Thymus (tissue), 11 donors: ENCODE measurements at regions not wholly inside any gene's neighbourhood (a gene's known extent, or its start where the extent isn't known, plus 50 kb on each side); places are given as distances from the start of the nearest gene placed in this dataset.

ENCODE experiments used
- DNase-seq, 9 donors: peaks; one replicate each; pipeline ENCODE4 v3.0.0-alpha.2; 2013; ENCODE audit warnings: low spot score in 9 of 9, low read depth in 6 of 9, missing footprints in 1 of 9
- H3K27ac ChIP-seq, 2 donors: one replicate each; pipeline ENCODE4 v1.5.1; 2013; ENCODE audit warnings: control low read depth in 1 of 2, low read depth in 1 of 2, low read length in 1 of 2, mild to moderate bottlenecking in 1 of 2, moderate library complexity in 1 of 2
- H3K27me3 ChIP-seq, 2 donors: one replicate each; pipeline ENCODE4 v1.5.1; 2013; ENCODE audit warnings: low read length in 1 of 2; ENCODE audit not compliant: control insufficient read depth in 2 of 2, insufficient read depth in 1 of 2
- H3K36me3 ChIP-seq, 2 donors: one replicate each; pipeline ENCODE4 v1.5.1; 2013; ENCODE audit warnings: low read length in 1 of 2, mild to moderate bottlenecking in 1 of 2, moderate library complexity in 1 of 2; ENCODE audit not compliant: control insufficient read depth in 2 of 2, insufficient read depth in 2 of 2
- H3K4me1 ChIP-seq, 2 donors: one replicate each; pipeline ENCODE4 v1.5.1; 2013; ENCODE audit warnings: low read length in 2 of 2; ENCODE audit not compliant: control insufficient read depth in 2 of 2, insufficient read depth in 2 of 2
- H3K4me3 ChIP-seq, 2 donors: one replicate each; pipeline ENCODE4 v1.5.1; 2013; ENCODE audit warnings: low read length in 2 of 2, control low read depth in 1 of 2, mild to moderate bottlenecking in 1 of 2
- H3K9me3 ChIP-seq, 2 donors: one replicate each; pipeline ENCODE4 v1.5.1; 2013; ENCODE audit warnings: low read length in 1 of 2, mild to moderate bottlenecking in 1 of 2; ENCODE audit not compliant: control insufficient read depth in 2 of 2, insufficient read depth in 1 of 2
- WGBS: extraction: QIAGEN DNeasy Blood & Tissue Kit; methylation state at CpG from one replicate; pipeline ENCODE4 v1.1.7; 2013; 5-methylcytosine and 5-hydroxymethylcytosine counted together
- donor health status: healthy.

DNA sequence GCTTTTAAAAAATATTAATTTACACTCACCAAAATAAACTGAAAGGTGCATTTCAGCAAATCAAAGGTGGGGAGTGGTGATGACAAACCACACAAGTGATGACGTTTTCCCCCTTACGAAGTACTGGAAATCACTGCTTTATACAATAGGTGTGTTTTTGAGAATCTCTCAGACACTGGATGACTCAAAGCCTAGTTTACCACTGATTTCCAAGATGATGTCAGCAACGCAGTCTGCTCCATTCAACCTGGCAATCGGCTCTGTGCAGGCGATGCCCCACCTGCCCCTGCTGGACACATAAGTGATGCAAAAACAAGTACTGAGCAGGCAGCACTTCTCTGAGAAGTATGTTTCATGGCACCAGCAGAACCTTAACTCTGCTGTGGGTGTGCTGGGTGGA, 114.4 kb downstream of the SOD2 start:
- no peak for DNase-seq
- 96% methylated on average over 5 of the region's 5 CpGs for WGBS
- Histone ChIP-seq H3K9me3 (no peaks in the 10 kb centered on the region), H3K4me1 (no peaks in the 10 kb centered on the region), H3K27ac (no peak overlapping the region), H3K36me3 (no peaks in the 10 kb centered on the region), H3K27me3 (no peaks in the 10 kb centered on the region), H3K4me3 (no peak overlapping the region)

DNA sequence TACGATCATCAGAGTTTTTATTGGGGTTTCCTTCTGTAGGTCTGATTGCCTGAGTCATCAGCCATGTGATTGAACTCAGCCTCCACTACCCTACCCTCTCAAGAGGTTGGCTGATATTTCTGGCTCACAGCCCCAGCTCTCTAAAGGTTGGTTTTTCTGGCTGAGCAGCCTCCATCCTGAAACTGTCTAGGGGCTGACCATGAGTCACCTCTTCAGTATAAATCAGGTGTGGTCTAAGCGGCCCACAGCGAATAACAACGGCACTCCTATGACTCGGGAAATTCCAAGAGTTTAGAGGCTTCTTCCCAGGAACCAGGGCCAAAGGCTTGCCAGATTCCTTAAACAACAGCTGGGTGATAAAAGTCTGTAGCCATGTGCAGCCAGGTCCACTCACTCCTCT, 115.5 kb downstream of the SOD2 start:
- H3K9me3 ChIP-seq = no peaks in the 10 kb centered on the region
- H3K36me3 ChIP-seq = no peaks in the 10 kb centered on the region
- no peaks in the 10 kb centered on the region for H3K27me3 ChIP-seq
- no peak overlapping the region for H3K4me3 ChIP-seq
- H3K4me1 ChIP-seq = no peaks in the 10 kb centered on the region
- no peak for DNase-seq
- 88% methylated on average over 5 of the region's 5 CpGs for WGBS
- no peak overlapping the region for H3K27ac ChIP-seq

DNA sequence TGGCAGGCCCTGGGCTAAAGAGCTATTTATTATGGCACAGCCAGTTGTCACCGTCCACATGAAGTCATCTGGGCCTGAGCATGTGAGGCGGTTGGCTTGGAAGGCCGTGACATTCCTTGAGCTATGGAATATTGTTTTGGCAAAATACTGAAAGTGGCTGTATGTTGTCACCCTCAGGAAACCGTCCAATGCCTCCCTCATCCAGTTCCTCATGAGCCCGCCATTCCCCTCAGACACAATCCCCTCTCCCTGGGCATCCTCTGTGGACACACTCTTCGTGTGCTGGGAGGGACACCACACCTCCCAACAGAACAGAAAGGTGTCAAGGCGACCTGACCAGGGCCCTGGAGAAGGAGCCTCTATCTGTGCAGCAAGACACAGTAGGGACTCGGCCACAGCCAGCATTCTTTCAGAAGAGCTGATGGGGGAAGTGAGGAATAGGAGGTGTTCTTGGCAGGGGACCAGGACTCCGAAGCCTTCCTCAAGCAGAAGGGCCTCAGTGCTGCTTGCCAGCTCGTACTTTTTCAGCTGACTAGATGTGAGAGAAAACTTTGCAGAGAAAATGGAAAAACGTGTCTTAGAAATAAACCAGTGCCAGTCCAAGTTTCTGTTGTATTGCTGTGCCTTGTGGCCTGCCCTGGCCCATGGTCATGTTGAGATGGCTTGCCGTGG, 120.5 kb downstream of the SOD2 start:
- Histone ChIP-seq H3K36me3 (no peaks in the 10 kb centered on the region), H3K4me3 (no peak overlapping the region), H3K9me3 (peaks cover 0 to 9% of the 10 kb centered on the region in 2 donors), H3K4me1 (no peaks in the 10 kb centered on the region), H3K27me3 (no peaks in the 10 kb centered on the region), H3K27ac (no peak overlapping the region)
- no peak for DNase-seq
- WGBS = 81% methylated on average over 12 of the region's 12 CpGs

DNA sequence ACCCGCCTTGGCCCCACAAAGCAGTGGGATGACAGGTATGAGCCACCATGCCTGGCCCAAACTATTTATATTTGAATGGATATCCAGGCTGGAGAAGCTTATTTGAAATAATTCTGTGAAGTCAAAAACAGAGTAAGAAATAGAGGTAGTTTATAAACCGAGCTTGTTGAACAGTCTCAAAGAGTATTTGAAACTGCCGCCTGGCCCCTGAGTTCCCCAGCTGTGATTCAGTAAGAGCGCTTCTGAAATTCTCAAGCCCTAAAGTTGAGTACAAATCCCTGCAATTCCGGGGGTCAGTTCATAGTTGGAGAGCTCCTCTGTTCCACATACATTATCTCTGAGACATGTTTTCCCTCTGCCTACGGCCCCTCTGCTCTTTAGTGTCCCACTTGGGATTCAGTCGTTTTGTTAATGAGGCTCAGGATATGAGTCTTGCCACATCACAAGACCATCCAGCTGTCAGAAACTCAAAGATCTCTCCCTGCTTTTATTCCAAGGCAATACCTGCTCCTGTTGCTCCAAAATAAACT, 127.8 kb downstream of the SOD2 start:
- WGBS = 88% methylated on average over 7 of the region's 7 CpGs
- Histone ChIP-seq H3K27ac (no peak overlapping the region), H3K4me3 (no peak overlapping the region), H3K36me3 (no peaks in the 10 kb centered on the region), H3K9me3 (peaks cover 0 to 9% of the 10 kb centered on the region in 2 donors), H3K4me1 (no peaks in the 10 kb centered on the region), H3K27me3 (no peaks in the 10 kb centered on the region)
- no peak for DNase-seq

DNA sequence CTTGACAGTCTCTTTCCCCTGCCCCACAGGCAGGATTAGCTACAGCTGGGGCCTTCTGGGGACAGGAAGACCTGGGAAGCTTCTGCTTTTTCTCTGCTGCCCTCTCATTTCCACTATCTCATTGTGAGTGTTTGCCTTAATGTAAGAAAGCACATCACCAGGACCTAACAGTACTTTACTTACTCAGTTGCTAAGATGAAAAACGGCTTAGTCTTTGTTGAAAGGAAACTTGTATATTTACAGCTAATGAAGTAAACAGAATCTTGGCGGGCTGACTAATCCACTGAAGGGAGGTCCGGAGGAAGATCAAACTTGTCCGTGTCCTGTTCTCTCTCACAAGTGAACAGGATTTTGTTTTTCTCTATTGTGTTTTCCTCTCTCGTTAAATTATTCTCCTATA, 128.6 kb downstream of the SOD2 start:
- Histone ChIP-seq H3K36me3 (no peaks in the 10 kb centered on the region), H3K27me3 (no peaks in the 10 kb centered on the region), H3K9me3 (peaks cover 0 to 4% of the 10 kb centered on the region in 2 donors), H3K4me3 (no peak overlapping the region), H3K4me1 (no peaks in the 10 kb centered on the region), H3K27ac (no peak overlapping the region)
- 88% methylated on average over 5 of the region's 5 CpGs for WGBS
- no peak for DNase-seq

DNA sequence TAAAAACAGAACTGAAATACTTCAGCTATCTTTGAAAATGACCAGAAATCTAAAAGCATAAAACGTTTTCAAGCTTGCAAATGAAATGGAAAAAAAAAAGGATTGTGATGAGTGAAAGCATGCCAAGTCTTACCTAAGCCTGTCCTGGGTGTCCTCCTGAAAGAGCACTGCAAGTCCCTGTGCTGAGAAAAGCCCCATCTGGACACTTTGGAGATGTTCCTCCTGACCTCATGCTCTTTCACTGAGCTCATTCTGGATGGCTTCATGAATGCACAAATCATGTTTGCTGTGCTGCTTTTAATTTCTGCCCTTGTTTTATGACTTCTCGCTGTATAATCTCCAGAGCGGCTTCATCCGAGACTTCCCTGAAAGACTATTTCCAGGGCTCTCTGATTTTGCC, 136.0 kb downstream of the SOD2 start:
- Histone ChIP-seq H3K27me3 (no peaks in the 10 kb centered on the region), H3K4me3 (no peak overlapping the region), H3K27ac (no peak overlapping the region), H3K4me1 (no peaks in the 10 kb centered on the region), H3K9me3 (no peaks in the 10 kb centered on the region), H3K36me3 (no peaks in the 10 kb centered on the region)
- 85% methylated on average over 4 of the region's 4 CpGs for WGBS
- no peak for DNase-seq

DNA sequence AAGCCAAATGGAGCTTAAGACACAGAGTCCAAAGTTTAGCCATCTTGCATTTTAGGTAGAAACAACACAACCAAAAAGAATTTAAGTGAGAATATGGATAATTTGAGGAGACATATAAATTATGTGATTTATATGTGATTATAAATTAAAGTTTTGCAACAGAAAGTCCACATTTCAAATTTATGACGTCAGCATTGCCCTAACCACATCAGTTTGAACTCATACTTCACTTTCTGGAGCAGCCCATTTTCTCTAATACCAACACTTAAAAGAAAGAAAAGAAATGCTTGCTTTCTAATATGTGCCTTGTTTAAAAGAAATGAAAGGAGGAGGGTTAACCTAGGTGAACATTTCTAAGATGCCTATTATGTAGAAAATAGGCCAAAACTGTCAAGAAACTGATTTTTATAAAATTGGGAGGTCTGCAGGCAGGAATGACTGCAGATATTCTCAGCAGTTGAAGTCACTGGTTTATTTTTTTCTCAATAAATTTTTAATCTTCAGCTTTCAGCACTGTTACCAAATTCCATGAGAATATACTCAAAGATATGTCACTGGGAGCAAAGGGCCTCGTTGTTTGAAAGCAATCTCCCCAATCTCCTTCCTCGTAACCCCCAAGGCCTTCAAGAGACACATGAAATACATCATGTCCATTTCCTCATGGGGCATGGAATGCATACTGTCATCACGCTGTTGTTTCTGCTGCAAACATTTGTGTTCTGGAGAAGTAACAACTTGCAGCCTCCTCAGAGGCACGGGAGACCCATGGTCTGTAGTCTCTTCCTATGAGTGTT, 137.8 kb downstream of the SOD2 start:
- no peak overlapping the region for H3K27ac ChIP-seq
- no peaks in the 10 kb centered on the region for H3K27me3 ChIP-seq
- no peak overlapping the region for H3K4me3 ChIP-seq
- no peaks in the 10 kb centered on the region for H3K9me3 ChIP-seq
- DNase-seq = no peak
- H3K36me3 ChIP-seq = no peaks in the 10 kb centered on the region
- no peaks in the 10 kb centered on the region for H3K4me1 ChIP-seq
- 88% methylated on average over 5 of the region's 5 CpGs for WGBS

DNA sequence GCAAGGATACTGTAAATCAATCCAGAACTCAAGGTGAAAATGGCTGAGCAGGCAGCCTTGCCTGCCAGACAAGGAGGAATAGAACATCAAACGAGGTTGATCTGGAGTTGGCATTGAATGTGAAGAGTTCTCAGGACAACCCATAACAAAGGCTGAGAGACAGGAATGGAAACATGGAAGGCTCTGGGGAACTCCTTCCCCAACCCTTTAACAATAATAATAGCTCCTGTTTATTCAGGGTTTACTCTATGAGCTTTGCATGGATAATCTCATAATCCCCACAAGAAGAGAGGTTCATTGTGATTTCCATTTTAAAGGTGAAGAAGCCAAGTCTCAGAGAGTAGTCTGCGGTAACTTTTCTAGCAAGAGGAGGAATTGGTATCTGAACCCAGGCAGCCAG, 151.7 kb downstream of the SOD2 start:
- no peaks in the 10 kb centered on the region for H3K36me3 ChIP-seq
- no peak overlapping the region for H3K27ac ChIP-seq
- H3K9me3 ChIP-seq = no peaks in the 10 kb centered on the region
- no peaks in the 10 kb centered on the region for H3K27me3 ChIP-seq
- H3K4me1 ChIP-seq = no peaks in the 10 kb centered on the region
- DNase-seq = no peak
- WGBS = 86% methylated on average over 2 of the region's 2 CpGs
- H3K4me3 ChIP-seq = no peak overlapping the region

DNA sequence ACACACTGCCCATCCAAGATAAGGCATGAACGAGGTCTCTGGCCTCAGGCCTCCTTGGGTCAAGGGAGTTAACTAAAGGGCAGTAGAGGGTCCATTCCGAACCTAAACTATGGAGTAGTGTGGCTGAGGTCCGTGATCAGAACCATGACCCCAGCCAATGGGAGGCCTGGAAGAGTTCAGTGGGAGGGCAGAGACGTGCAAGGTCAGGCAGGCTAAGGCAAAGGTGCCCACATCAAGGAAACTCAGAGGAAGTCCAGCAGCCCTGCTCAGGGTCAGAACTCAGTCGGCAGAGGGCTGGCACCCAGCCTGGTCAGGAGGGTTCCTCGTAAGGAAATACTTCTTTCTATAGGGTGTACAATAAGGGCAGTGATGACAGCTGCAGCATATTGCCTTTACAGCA, 152.2 kb downstream of the SOD2 start:
- no peak overlapping the region for H3K27ac ChIP-seq
- H3K4me1 ChIP-seq = no peaks in the 10 kb centered on the region
- 86% methylated on average over 6 of the region's 6 CpGs for WGBS
- H3K27me3 ChIP-seq = no peaks in the 10 kb centered on the region
- no peak overlapping the region for H3K4me3 ChIP-seq
- no peaks in the 10 kb centered on the region for H3K36me3 ChIP-seq
- DNase-seq = no peak
- no peaks in the 10 kb centered on the region for H3K9me3 ChIP-seq
